Mesothelial cell of epicardium (in vitro differentiated cells): ENCODE measurements at regions not wholly inside any gene's neighbourhood (a gene's known extent, or its start where the extent isn't known, plus 50 kb on each side); places are given as distances from the start of the nearest gene placed in this dataset. TPM values are rescaled to one million over a fixed set of nuclear protein-coding genes. Genes with fewer than 3 reads are reported as not detected.

Source experiments
- microRNA-seq: library from miRNA; unstranded; fragments of <30 nt; microRNA quantifications from one replicate; pipeline ENCODE4 v1.2.0, GENCODE V29; 2021; ENCODE audit warnings: inconsistent platforms, mixed read lengths

Small RNA genes lying in the stretch of these regions (microRNA-seq; reads per million reads assigned to microRNA genes)
- gene MIR550A2 (not detected), gene MIR550B2 (not detected)
